ENCODE measurements at regions not wholly inside any gene's neighbourhood (a gene's known extent, or its start where the extent isn't known, plus 50 kb on each side); places are given as distances from the start of the nearest gene placed in this dataset.

GRCh38 chr15:46620392-46621013 lies 985.7 kb downstream of the SQOR start:
- H3K4me2 ChIP-seq (ENCODE audit: low read depth, low read length, poor library complexity, severe bottlenecking), result no peak overlapping the region
- no peak overlapping the region for H2AFZ ChIP-seq (ENCODE audit: low read length)
- no peak for DNase-seq
- H3K36me3 ChIP-seq (ENCODE audit: insufficient read depth, low read length), result no peaks in the 10 kb centered on the region
- peaks cover 48% of the 10 kb centered on the region for H3K9me3 ChIP-seq (ENCODE audit: low read length)
- no peak overlapping the region for H3K4me3 ChIP-seq (ENCODE audit: low read length)
- no peaks in the 10 kb centered on the region for H4K20me1 ChIP-seq (ENCODE audit: insufficient read depth, low read depth, low read length)
- H3K9me2 ChIP-seq (replicated peaks; ENCODE audit: insufficient read depth, low read length), result no peaks in the 10 kb centered on the region
- H3K9ac ChIP-seq (ENCODE audit: low read length), result no peak overlapping the region
- no peak overlapping the region for H3K27ac ChIP-seq (ENCODE audit: low read length)
- no peaks in the 10 kb centered on the region for H3K79me2 ChIP-seq (ENCODE audit: low read length)
- H3K27me3 ChIP-seq (ENCODE audit: low read length), result no peaks in the 10 kb centered on the region
- no peaks in the 10 kb centered on the region for H3K4me1 ChIP-seq (ENCODE audit: low read length)

GRCh38 chr15:46622851-46623250 lies 988.0 kb downstream of the SQOR start:
- H3K9ac ChIP-seq (ENCODE audit: low read length), result no peak overlapping the region
- no peaks in the 10 kb centered on the region for H3K36me3 ChIP-seq (ENCODE audit: insufficient read depth, low read length)
- DNase-seq, result no peak
- H3K4me3 ChIP-seq (ENCODE audit: low read length), result no peak overlapping the region
- H3K4me1 ChIP-seq (ENCODE audit: low read length), result no peaks in the 10 kb centered on the region
- no peak overlapping the region for H3K27ac ChIP-seq (ENCODE audit: low read length)
- no peaks in the 10 kb centered on the region for H3K79me2 ChIP-seq (ENCODE audit: low read length)
- no peak overlapping the region for H2AFZ ChIP-seq (ENCODE audit: low read length)
- H3K9me2 ChIP-seq (replicated peaks; ENCODE audit: insufficient read depth, low read length), result no peaks in the 10 kb centered on the region
- H3K27me3 ChIP-seq (ENCODE audit: low read length), result no peaks in the 10 kb centered on the region
- H3K9me3 ChIP-seq (ENCODE audit: low read length), result peaks cover 44% of the 10 kb centered on the region
- H3K4me2 ChIP-seq (ENCODE audit: low read depth, low read length, poor library complexity, severe bottlenecking), result no peak overlapping the region
- H4K20me1 ChIP-seq (ENCODE audit: insufficient read depth, low read depth, low read length), result no peaks in the 10 kb centered on the region

- H3K4me2 ChIP-seq (ENCODE audit: low read depth, low read length, poor library complexity, severe bottlenecking), result no peak overlapping the region
- H3K9ac ChIP-seq (ENCODE audit: low read length), result no peak overlapping the region
- H3K36me3 ChIP-seq (ENCODE audit: insufficient read depth, low read length), result no peaks in the 10 kb centered on the region
- no peaks in the 10 kb centered on the region for H4K20me1 ChIP-seq (ENCODE audit: insufficient read depth, low read depth, low read length)
- no peak overlapping the region for H2AFZ ChIP-seq (ENCODE audit: low read length)
- no peaks in the 10 kb centered on the region for H3K27me3 ChIP-seq (ENCODE audit: low read length)
- H3K4me3 ChIP-seq (ENCODE audit: low read length), result no peak overlapping the region
- no peak for DNase-seq
- no peaks in the 10 kb centered on the region for H3K4me1 ChIP-seq (ENCODE audit: low read length)
- no peaks in the 10 kb centered on the region for H3K9me2 ChIP-seq (replicated peaks; ENCODE audit: insufficient read depth, low read length)
- no peaks in the 10 kb centered on the region for H3K79me2 ChIP-seq (ENCODE audit: low read length)
- no peak overlapping the region for H3K27ac ChIP-seq (ENCODE audit: low read length)
- peaks cover 34% of the 10 kb centered on the region for H3K9me3 ChIP-seq (ENCODE audit: low read length)
These were observed 1001.4 kb downstream of the SQOR start for GRCh38 chr15:46636206-46636605.

- DNase-seq, result no peak
- H3K4me2 ChIP-seq (ENCODE audit: low read depth, low read length, poor library complexity, severe bottlenecking), result no peak overlapping the region
- no peak overlapping the region for H3K9ac ChIP-seq (ENCODE audit: low read length)
- H3K27me3 ChIP-seq (ENCODE audit: low read length), result no peaks in the 10 kb centered on the region
- H3K27ac ChIP-seq (ENCODE audit: low read length), result no peak overlapping the region
- H3K4me1 ChIP-seq (ENCODE audit: low read length), result no peaks in the 10 kb centered on the region
- no peak overlapping the region for H3K4me3 ChIP-seq (ENCODE audit: low read length)
- H3K9me3 ChIP-seq (ENCODE audit: low read length), result peaks cover 44% of the 10 kb centered on the region
- no peaks in the 10 kb centered on the region for H3K79me2 ChIP-seq (ENCODE audit: low read length)
- no peaks in the 10 kb centered on the region for H4K20me1 ChIP-seq (ENCODE audit: insufficient read depth, low read depth, low read length)
- no peaks in the 10 kb centered on the region for H3K9me2 ChIP-seq (replicated peaks; ENCODE audit: insufficient read depth, low read length)
- no peaks in the 10 kb centered on the region for H3K36me3 ChIP-seq (ENCODE audit: insufficient read depth, low read length)
- H2AFZ ChIP-seq (ENCODE audit: low read length), result no peak overlapping the region
These were observed 1010.0 kb downstream of the SQOR start for GRCh38 chr15:46644501-46645481.

GRCh38 chr15:46646490-46646889 lies 1011.7 kb downstream of the SQOR start:
- H3K9ac ChIP-seq (ENCODE audit: low read length), result no peak overlapping the region

GRCh38 chr15:46647046-46647445 lies 1012.2 kb downstream of the SQOR start:
- Histone ChIP-seq H2AFZ (ENCODE audit: low read length) (no peak overlapping the region), H3K9me2 (replicated peaks; ENCODE audit: insufficient read depth, low read length) (no peaks in the 10 kb centered on the region)
- no peak for DNase-seq

More at GRCh38 chr15:46646490-46646889, 1011.7 kb downstream of the SQOR start:
- Histone ChIP-seq H3K9me3 (ENCODE audit: low read length) (peaks cover 47% of the 10 kb centered on the region), H2AFZ (ENCODE audit: low read length) (no peak overlapping the region), H3K4me3 (ENCODE audit: low read length) (no peak overlapping the region), H3K36me3 (ENCODE audit: insufficient read depth, low read length) (no peaks in the 10 kb centered on the region), H3K27me3 (ENCODE audit: low read length) (no peaks in the 10 kb centered on the region), H3K4me2 (ENCODE audit: low read depth, low read length, poor library complexity, severe bottlenecking) (no peak overlapping the region), H3K4me1 (ENCODE audit: low read length) (no peaks in the 10 kb centered on the region), H3K9me2 (replicated peaks; ENCODE audit: insufficient read depth, low read length) (no peaks in the 10 kb centered on the region), H4K20me1 (ENCODE audit: insufficient read depth, low read depth, low read length) (no peaks in the 10 kb centered on the region), H3K27ac (ENCODE audit: low read length) (no peak overlapping the region), H3K79me2 (ENCODE audit: low read length) (no peaks in the 10 kb centered on the region)
- DNase-seq, result no peak

GRCh38 chr15:46652266-46652665 lies 1017.4 kb downstream of the SQOR start:
- no peaks in the 10 kb centered on the region for H3K27me3 ChIP-seq (ENCODE audit: low read length)
- no peak for DNase-seq
- H3K4me2 ChIP-seq (ENCODE audit: low read depth, low read length, poor library complexity, severe bottlenecking), result no peak overlapping the region
- no peak overlapping the region for H3K27ac ChIP-seq (ENCODE audit: low read length)
- no peak overlapping the region for H3K4me3 ChIP-seq (ENCODE audit: low read length)
- no peaks in the 10 kb centered on the region for H3K36me3 ChIP-seq (ENCODE audit: insufficient read depth, low read length)
- H3K9ac ChIP-seq (ENCODE audit: low read length), result no peak overlapping the region
- H4K20me1 ChIP-seq (ENCODE audit: insufficient read depth, low read depth, low read length), result no peaks in the 10 kb centered on the region
- no peaks in the 10 kb centered on the region for H3K4me1 ChIP-seq (ENCODE audit: low read length)
- H3K9me3 ChIP-seq (ENCODE audit: low read length), result peaks cover 48% of the 10 kb centered on the region
- H2AFZ ChIP-seq (ENCODE audit: low read length), result no peak overlapping the region
- H3K79me2 ChIP-seq (ENCODE audit: low read length), result no peaks in the 10 kb centered on the region
- no peaks in the 10 kb centered on the region for H3K9me2 ChIP-seq (replicated peaks; ENCODE audit: insufficient read depth, low read length)

More at GRCh38 chr15:46647046-46647445, 1012.2 kb downstream of the SQOR start:
- Histone ChIP-seq H4K20me1 (ENCODE audit: insufficient read depth, low read depth, low read length) (no peaks in the 10 kb centered on the region), H3K27ac (ENCODE audit: low read length) (no peak overlapping the region), H3K36me3 (ENCODE audit: insufficient read depth, low read length) (no peaks in the 10 kb centered on the region), H3K9me3 (ENCODE audit: low read length) (peaks cover 50% of the 10 kb centered on the region), H3K79me2 (ENCODE audit: low read length) (no peaks in the 10 kb centered on the region), H3K27me3 (ENCODE audit: low read length) (no peaks in the 10 kb centered on the region), H3K4me2 (ENCODE audit: low read depth, low read length, poor library complexity, severe bottlenecking) (no peak overlapping the region), H3K4me3 (ENCODE audit: low read length) (no peak overlapping the region), H3K4me1 (ENCODE audit: low read length) (no peaks in the 10 kb centered on the region), H3K9ac (ENCODE audit: low read length) (no peak overlapping the region)

GRCh38 chr15:46654993-46655392 lies 1020.2 kb downstream of the SQOR start:
- H3K4me2 ChIP-seq (ENCODE audit: low read depth, low read length, poor library complexity, severe bottlenecking), result no peak overlapping the region
- H3K9me2 ChIP-seq (replicated peaks; ENCODE audit: insufficient read depth, low read length), result no peaks in the 10 kb centered on the region
- H3K27me3 ChIP-seq (ENCODE audit: low read length), result no peaks in the 10 kb centered on the region
- no peak overlapping the region for H3K9ac ChIP-seq (ENCODE audit: low read length)
- H3K4me3 ChIP-seq (ENCODE audit: low read length), result no peak overlapping the region
- no peaks in the 10 kb centered on the region for H3K79me2 ChIP-seq (ENCODE audit: low read length)
- H2AFZ ChIP-seq (ENCODE audit: low read length), result no peak overlapping the region
- DNase-seq, result no peak
- H4K20me1 ChIP-seq (ENCODE audit: insufficient read depth, low read depth, low read length), result no peaks in the 10 kb centered on the region
- H3K4me1 ChIP-seq (ENCODE audit: low read length), result no peaks in the 10 kb centered on the region
- peaks cover 56% of the 10 kb centered on the region for H3K9me3 ChIP-seq (ENCODE audit: low read length)
- H3K27ac ChIP-seq (ENCODE audit: low read length), result no peak overlapping the region
- no peaks in the 10 kb centered on the region for H3K36me3 ChIP-seq (ENCODE audit: insufficient read depth, low read length)
